ENCODE measurements at regions not wholly inside any gene's neighbourhood (a gene's known extent, or its start where the extent isn't known, plus 50 kb on each side); places are given as distances from the start of the nearest gene placed in this dataset.

DNA sequence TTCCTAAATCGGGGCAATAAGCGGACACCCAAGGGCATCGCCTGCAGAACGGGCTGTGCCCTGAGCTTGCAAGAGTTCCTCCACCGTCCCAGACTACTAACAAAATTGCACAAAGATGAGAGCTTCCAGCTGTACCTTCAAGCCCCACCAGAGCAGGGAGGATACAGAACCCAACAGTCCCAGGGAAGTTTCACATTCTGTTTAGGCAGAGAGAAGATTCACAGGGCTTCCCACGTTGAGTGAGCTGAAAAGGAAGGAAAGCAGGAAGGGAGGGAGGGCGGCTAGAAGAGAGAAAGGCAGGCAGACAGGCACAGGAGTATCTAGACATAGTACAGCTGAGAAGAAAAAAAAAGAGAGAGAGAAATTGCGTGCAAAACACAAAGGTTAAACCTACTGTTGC, 112.6 kb upstream of the AFDN start:
- TF ChIP-seq EZH2 (IDR thresholded peaks at IDR 0.05; ENCODE audit: borderline replicate concordance, low read depth, low read length, severe bottlenecking) (no peak), POLR2A (IDR thresholded peaks at IDR 0.05; ENCODE audit: low read depth, low read length) (no peak), POLR2AphosphoS5 (IDR thresholded peaks at IDR 0.05; ENCODE audit: insufficient read depth, low read depth, low read length) (no peak), MYC (IDR thresholded peaks at IDR 0.05; ENCODE audit: low read depth, low read length) (no peak), GATA2 (IDR thresholded peaks at IDR 0.05; ENCODE audit: insufficient read depth, insufficient read length, low read depth, low read length) (no peak)
- TF ChIP-seq, protein P1, sequence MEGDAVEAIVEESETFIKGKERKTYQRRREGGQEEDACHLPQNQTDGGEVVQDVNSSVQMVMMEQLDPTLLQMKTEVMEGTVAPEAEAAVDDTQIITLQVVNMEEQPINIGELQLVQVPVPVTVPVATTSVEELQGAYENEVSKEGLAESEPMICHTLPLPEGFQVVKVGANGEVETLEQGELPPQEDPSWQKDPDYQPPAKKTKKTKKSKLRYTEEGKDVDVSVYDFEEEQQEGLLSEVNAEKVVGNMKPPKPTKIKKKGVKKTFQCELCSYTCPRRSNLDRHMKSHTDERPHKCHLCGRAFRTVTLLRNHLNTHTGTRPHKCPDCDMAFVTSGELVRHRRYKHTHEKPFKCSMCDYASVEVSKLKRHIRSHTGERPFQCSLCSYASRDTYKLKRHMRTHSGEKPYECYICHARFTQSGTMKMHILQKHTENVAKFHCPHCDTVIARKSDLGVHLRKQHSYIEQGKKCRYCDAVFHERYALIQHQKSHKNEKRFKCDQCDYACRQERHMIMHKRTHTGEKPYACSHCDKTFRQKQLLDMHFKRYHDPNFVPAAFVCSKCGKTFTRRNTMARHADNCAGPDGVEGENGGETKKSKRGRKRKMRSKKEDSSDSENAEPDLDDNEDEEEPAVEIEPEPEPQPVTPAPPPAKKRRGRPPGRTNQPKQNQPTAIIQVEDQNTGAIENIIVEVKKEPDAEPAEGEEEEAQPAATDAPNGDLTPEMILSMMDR (IDR thresholded peaks at IDR 0.05; ENCODE audit: extremely low read depth in 1 of 2, insufficient read depth in 1 of 2, low read depth in 1 of 2, low read length in 2 of 2), result no peak
- TF ChIP-seq, protein P2, sequence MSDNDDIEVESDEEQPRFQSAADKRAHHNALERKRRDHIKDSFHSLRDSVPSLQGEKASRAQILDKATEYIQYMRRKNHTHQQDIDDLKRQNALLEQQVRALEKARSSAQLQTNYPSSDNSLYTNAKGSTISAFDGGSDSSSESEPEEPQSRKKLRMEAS (IDR thresholded peaks at IDR 0.05; ENCODE audit: insufficient read depth, insufficient read length), result no peak

Measured in endothelial cell of umbilical vein (primary cell).